ENCODE measurements at regions not wholly inside any gene's neighbourhood (a gene's known extent, or its start where the extent isn't known, plus 50 kb on each side); places are given as distances from the start of the nearest gene placed in this dataset.

GRCh38 chr19:29402563-29402962 lies 123.2 kb upstream of the VSTM2B start:
- no peak overlapping the region for H3K27ac ChIP-seq
- no peak for ATAC-seq
- no peak for DNase-seq
- TF ChIP-seq CTCF (IDR thresholded peaks at IDR 0.05), result no peak
- no peaks in the 10 kb centered on the region for H3K9me3 ChIP-seq
- WGBS, 2 donors, result 73 to 76% methylated on average over 6 of the region's 6 CpGs
- no peak overlapping the region for H3K4me3 ChIP-seq
- H3K27me3 ChIP-seq, result peaks cover 0 to 54% (median 6%) of the 10 kb centered on the region in 7 donors
- intact Hi-C loops (cut with DNase I), result no loop called here
- peaks cover 0 to 4% (median 0%) of the 10 kb centered on the region in 9 donors for H3K4me1 ChIP-seq
- H3K36me3 ChIP-seq, result no peaks in the 10 kb centered on the region

DNA sequence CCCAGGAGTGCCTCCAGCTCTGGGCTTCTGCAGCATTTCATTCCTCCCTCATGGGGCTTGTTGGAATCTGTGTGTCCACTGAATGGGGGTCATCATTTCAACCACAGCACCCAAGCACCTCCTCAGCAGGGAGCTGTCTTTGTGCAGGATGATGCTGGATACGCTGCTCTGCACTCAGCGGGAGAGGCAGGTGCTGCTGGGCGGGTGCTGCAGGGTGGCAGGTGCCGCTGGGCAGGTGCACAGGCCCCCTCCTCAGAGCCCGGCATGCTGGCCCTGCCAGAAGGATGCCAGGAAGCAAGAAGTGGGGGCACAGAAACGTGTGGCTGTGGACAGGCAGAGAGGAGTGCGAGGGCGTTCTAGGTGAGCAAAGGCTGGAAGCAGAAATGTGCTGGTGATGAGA lies 121.8 kb upstream of the VSTM2B start:
- Histone ChIP-seq H3K27ac (no peak overlapping the region), H3K9me3 (no peaks in the 10 kb centered on the region), H3K4me3 (no peak overlapping the region), H3K4me1 (peaks cover 0 to 4% (median 0%) of the 10 kb centered on the region in 9 donors), H3K27me3 (peaks cover 0 to 69% (median 15%) of the 10 kb centered on the region in 7 donors), H3K36me3 (no peaks in the 10 kb centered on the region)
- intact Hi-C loops (cut with DNase I), result no loop called here
- 80% methylated on average over 8 of the region's 8 CpGs for WGBS, 2 donors
- no peak for TF ChIP-seq CTCF (IDR thresholded peaks at IDR 0.05)
- DNase-seq (no peak), ATAC-seq (no peak)

DNA sequence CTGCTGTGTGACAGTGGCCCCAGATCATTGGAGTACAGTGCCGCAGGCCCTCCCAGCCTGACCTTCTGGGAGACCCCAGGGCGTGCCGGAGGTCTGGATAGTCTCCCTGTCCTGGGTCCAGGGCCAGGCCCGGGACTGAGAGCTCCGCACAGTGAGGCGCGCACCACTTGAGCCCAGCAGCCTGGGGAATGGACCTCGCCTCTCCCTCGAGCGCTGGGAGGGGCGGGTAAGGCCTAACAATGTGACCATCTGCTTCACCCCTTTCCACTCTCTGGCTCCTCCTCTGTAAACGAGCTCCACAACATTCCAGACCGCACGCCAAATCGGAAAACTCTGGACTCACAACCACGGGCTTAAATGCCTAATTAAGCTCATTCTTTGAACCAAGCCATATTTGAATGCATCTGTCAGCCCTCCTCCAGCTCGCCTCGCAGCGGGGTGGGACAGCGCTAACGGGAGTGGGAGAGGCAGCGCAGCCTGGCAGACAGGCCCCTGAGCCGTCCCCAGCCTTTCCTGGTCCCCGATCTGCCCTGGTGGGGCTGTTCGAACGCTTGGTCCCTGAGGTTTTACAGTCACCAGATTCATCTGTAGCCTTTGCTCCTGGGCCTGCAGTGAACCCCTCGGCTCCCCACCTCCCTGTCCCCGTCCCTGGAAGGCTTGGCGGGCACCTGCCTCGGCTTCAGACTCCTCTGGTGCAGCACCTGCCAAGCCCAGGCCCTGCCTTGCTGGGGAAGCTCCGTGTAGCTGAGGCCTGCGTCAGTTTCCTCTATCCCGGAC lies 120.7 kb upstream of the VSTM2B start:
- intact Hi-C loops (cut with DNase I), result no loop called here
- H3K9me3 ChIP-seq, result no peaks in the 10 kb centered on the region
- WGBS, 2 donors, result 13 to 14% methylated on average over 33 of the region's 33 CpGs
- H3K27me3 ChIP-seq, result peaks cover 0 to 69% (median 20%) of the 10 kb centered on the region in 7 donors
- DNase-seq (no peak), ATAC-seq (peak in 7 of 8 donors; percentile 27 to 48 (median 42))
- no peak overlapping the region for H3K27ac ChIP-seq
- no peaks in the 10 kb centered on the region for H3K36me3 ChIP-seq
- peaks cover 0 to 4% (median 0%) of the 10 kb centered on the region in 9 donors for H3K4me1 ChIP-seq
- H3K4me3 ChIP-seq, result no peak overlapping the region
- no peak for TF ChIP-seq CTCF (IDR thresholded peaks at IDR 0.05)

DNA sequence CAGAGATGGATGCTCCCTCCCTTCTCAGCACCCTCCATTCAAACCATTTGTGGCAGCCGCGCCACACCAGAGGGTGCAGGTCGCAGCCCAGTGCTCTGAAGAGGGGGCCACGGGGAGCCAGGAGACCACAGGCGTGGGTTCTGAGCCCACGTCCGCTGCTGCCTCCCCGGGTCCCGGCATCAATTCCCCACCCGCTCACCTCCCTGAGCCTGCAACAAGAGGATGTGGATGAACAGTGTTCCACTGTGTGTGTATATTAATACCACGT lies 120.1 kb upstream of the VSTM2B start:
- intact Hi-C loops (cut with DNase I), result no loop called here

More for the DNA sequence above, 120.1 kb upstream of the VSTM2B start:
- 72 to 77% methylated on average over 11 of the region's 11 CpGs for WGBS, 2 donors
- Histone ChIP-seq H3K4me1 (peaks cover 0 to 7% (median 0%) of the 10 kb centered on the region in 9 donors), H3K36me3 (no peaks in the 10 kb centered on the region), H3K27me3 (peaks cover 0 to 64% (median 18%) of the 10 kb centered on the region in 7 donors), H3K27ac (no peak overlapping the region), H3K9me3 (no peaks in the 10 kb centered on the region), H3K4me3 (no peak overlapping the region)
- TF ChIP-seq CTCF (IDR thresholded peaks at IDR 0.05), result no peak
- no peak for ATAC-seq
- no peak for DNase-seq
